Adrenal gland (tissue), 5 donors: ENCODE measurements at regions not wholly inside any gene's neighbourhood (a gene's known extent, or its start where the extent isn't known, plus 50 kb on each side); places are given as distances from the start of the nearest gene placed in this dataset.

Experiments used
- CTCF ChIP-seq, 6 experiments: fragments of 450-650 bp in 4 of 6; fragments of 200-600 bp in 2 of 6; sonication (generic) in 1 of 6; IDR thresholded peaks; 1 replicate in 5 of 6; 2 replicates in 1 of 6; pipeline versions ENCODE4 v1.5.1 to v1.8.0; 2016 to 2021; ENCODE audit warnings: antibody characterized with exemption in 6 of 6, mild to moderate bottlenecking in 2 of 6, moderate library complexity in 1 of 6
- POLR2A ChIP-seq, 2 donors: fragments of 450-650 bp; IDR thresholded peaks; one replicate each; pipeline ENCODE4 v1.6.1; 2017; ENCODE audit warnings: antibody characterized with exemption in 2 of 2, mild to moderate bottlenecking in 2 of 2, moderate library complexity in 1 of 2
- donor health status: DM: no; HTN: no; CAD: no.

- TF ChIP-seq CTCF (IDR thresholded peaks at IDR 0.05) (no peak), POLR2A (IDR thresholded peaks at IDR 0.05) (no peak)
These were observed 164.1 kb downstream of the FBXO15 start for GRCh38 chr18:73983496-73983895.
